Retinal pigment epithelial cell (primary cell): ENCODE measurements at regions not wholly inside any gene's neighbourhood (a gene's known extent, or its start where the extent isn't known, plus 50 kb on each side); places are given as distances from the start of the nearest gene placed in this dataset.

Experiments
- DNase-seq: peaks from one replicate; pipeline ENCODE4 v3.0.0-alpha.2; 2010; ENCODE audit warnings: low read depth
- H3K4me3 ChIP-seq: 2 replicates; pipeline ENCODE4 v1.5.1; 2011; ENCODE audit warnings: mild to moderate bottlenecking, low read length, control low read depth, moderate library complexity
- CTCF ChIP-seq: conservative IDR thresholded peaks from 2 replicates; pipeline ENCODE4 v1.5.1; 2011; ENCODE audit warnings: low read depth, low read length, control low read depth, inconsistent platforms

DNA sequence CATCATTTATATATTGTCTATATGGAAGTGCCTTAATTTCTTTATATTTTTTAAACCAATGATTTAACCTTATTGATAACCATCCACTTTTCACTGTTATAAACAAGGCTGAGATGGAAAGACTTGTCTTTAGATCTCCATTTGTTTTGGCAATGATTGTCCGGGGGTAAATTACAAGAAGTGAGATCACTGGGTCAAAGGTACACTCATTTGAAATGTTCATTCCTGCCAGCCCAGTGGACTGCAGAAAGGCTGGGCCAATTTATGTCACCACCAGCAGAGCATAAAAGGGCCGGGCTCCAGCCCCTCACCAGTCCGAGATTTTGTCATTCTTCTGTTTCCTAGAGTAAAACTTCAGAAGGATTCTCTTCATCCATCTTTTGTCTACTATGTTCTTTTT is 93.6 kb upstream of the NEO1 start:
- TF ChIP-seq CTCF = no peak
- H3K4me3 ChIP-seq = no peak overlapping the region

DNA sequence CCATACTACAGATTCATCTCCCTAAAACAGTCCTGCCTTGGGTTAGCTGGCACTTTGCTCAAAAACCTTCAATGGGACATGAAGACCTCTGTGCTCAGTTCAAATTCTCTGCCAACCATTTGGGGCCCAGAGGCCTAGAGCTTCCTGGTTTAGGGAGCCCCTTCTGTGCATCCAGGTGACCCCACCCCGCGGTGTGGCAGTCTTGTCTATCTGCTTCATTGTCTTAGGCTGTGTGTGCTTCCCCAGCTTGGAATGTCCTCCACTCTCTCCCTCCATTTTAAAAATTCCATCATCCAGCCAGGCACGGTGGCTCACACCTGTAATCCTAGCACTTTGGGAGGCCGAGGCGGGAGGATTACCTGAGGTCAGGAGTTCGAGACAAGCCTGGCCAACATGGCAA is 99.0 kb upstream of the NEO1 start:
- no peak for DNase-seq
- no peak for TF ChIP-seq CTCF

More for the DNA sequence above, 93.6 kb upstream of the NEO1 start:
- no peak for DNase-seq

GRCh38 chr15:72952151-72952550 is 100.1 kb upstream of the NEO1 start:
- no peak overlapping the region for H3K4me3 ChIP-seq
- TF ChIP-seq CTCF = no peak
- DNase-seq = no peak

More for the DNA sequence above, 99.0 kb upstream of the NEO1 start:
- no peak overlapping the region for H3K4me3 ChIP-seq

DNA sequence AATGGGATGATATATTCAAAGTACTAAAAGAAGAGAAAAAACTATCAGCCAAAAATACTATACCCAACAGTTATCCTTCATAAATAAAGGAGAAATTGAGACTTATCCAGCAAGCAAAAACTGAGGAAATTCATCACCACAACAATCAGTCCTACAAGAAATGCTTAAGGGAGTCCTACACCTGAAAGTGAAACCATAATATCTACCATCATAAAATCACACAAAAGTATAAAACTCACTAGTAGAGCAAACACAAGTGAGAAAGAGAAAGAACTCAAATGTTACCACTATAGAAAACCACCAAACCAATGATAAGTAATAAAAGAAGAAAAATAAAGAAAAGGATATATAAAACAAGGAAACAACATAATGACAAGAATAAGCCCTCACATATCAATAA is 103.6 kb upstream of the NEO1 start:
- no peak for TF ChIP-seq CTCF
- no peak overlapping the region for H3K4me3 ChIP-seq
- no peak for DNase-seq

GRCh38 chr15:72947709-72948108 is 104.6 kb upstream of the NEO1 start:
- H3K4me3 ChIP-seq = no peak overlapping the region
- TF ChIP-seq CTCF = no peak

GRCh38 chr15:72944565-72944964 is 107.7 kb upstream of the NEO1 start:
- TF ChIP-seq CTCF = no peak
- H3K4me3 ChIP-seq = no peak overlapping the region
- DNase-seq = no peak

More at GRCh38 chr15:72947709-72948108, 104.6 kb upstream of the NEO1 start:
- no peak for DNase-seq

DNA sequence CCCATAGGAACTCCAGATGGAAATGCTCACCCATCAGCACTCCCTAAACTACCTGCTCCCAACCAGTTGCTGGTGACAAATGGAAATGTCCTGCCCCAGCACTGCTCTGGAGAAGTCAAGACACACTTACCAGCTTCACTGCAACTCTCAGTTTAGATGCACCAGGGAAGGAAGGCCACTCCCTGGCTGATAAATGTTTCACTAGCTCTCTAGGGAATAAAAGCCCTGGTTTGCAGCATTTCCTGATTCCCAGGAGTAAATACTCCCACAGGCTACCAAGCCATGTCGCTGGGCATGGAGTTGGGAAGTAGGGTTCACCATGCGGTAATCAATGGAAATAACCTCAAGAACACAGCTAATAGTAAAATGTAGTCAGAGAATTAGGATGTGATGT is 112.0 kb upstream of the NEO1 start:
- TF ChIP-seq CTCF = no peak
- DNase-seq = no peak
- H3K4me3 ChIP-seq = no peak overlapping the region
